ENCODE measurements at regions not wholly inside any gene's neighbourhood (a gene's known extent, or its start where the extent isn't known, plus 50 kb on each side); places are given as distances from the start of the nearest gene placed in this dataset.

DNA sequence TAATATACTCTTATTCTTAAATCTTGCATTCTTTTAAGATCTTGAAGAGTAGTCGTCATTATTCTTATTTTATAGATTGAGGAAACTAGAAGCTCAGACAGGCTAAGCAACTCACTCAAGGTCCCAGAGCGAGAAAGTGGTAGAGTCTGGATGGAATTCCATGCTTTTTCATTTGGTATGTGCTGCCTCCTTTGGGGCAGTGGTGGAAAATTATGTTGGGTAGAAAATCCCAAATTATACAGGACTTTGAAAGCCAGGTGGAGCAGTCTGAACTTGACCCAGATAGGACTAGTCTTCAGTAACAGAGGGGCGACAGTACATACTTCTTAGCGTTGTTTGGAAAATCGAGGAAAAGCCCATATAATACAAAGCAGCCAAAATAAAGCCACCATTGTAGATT, 205.6 kb downstream of the ATG4C start:
- peak; percentile 56 for DNase-seq

- peak; percentile 88 for DNase-seq
Observed at GRCh38 chr1:62991152-62991551, 207.2 kb downstream of the ATG4C start.

DNA sequence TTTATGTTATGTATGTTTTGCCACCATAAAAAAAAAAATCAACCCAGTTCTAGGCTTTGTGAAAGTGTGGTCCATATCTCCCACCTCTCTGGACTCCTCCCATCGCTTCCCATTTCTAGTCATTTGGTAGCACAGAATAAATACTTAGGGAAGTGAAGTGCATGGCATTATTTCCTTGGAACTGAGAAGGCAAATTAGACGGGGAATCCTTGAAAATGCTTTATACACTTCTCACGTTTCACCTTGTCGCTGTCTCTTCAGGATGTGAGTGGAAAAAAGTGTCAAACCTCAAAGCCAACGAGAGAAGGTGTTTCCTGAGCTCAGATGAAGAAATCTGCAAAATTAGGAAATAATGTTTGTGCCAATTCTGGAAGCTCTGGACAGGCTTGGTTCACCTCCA, 209.9 kb downstream of the ATG4C start:
- DNase-seq = no peak

- no peak for DNase-seq
Observed at GRCh38 chr1:62995173-62995572, 211.2 kb downstream of the ATG4C start.

DNA sequence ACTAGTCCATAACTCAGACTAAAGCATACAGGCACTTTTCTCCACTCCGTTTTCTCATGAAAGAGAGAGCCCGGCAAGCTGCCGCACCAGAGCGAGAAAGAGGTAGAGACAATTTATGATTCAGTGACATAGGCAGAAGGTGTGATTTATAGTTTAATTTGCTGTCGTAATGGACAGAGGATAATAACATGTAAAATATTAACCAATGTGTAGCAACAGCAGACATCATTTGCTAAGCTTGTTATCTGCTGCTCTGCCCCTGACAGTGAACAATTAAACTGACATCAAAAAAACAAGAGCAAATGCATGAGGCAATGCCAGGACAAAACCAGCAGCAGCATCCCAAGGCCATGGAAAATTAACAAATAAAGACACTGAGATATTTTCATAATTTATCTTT, 214.0 kb downstream of the ATG4C start:
- DNase-seq = no peak

DNA sequence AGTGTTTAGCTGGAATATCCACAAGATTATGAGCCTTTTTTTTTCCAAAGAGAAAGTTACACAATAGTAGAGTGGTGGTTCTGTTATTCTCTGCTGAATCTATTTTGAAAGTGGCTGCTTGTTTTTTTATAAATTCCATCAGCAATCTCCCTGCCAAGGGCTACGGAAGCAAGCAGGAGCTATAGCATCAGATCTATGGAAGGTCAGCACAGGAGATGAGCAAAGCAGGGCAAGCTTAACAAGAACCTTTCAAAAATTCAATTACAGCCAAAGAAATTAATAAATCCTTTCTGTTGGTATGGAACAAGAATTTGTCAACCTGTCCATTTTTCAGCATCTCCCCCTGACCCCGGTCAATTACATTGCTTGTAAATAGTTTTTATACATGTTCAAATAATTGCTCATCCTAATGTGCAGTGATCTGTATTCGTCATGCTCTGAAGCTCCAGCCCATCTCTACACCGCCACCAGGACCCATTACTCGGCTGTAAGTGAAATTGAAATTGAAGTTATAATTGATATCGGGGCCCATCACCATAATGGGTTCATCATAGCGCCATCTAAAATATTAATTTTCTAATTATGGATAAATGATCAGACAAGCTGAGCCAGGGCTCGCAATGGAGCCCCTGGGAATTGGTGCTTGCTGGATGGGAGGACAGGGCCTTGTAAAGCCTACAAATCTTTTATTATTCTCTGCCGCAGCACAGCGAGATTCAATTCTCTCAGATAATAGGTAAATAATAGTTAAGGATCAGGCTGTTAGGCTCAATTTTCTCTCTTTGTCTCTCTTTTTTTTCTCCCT, 215.1 kb downstream of the ATG4C start:
- DNase-seq = no peak

- no peak for DNase-seq
Observed at GRCh38 chr1:63000508-63000907, 216.6 kb downstream of the ATG4C start.

- peak; percentile 50 for DNase-seq
Observed at GRCh38 chr1:63004868-63005267, 220.9 kb downstream of the ATG4C start.

- DNase-seq = no peak
Observed at GRCh38 chr1:63005812-63006211, 221.9 kb downstream of the ATG4C start.

DNA sequence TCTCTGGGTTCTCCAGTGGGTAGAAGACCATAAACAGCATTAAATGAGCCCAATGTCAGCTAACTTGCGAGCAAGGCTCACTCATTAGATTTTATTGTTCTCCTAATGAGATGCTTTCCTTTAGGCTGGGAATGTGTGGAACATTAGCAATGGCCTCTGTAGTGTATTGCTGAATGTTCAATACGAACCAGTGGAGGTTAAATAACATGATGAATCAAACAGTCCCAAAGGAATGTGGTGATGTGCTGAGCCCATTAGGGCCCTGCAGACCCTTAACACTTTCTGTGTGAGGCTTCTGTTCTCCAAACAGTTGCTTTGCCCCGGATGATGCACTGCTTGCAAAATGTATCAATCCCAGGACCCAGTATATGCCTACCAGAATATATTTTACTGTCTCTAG, 225.5 kb downstream of the ATG4C start:
- no peak for DNase-seq

DNA sequence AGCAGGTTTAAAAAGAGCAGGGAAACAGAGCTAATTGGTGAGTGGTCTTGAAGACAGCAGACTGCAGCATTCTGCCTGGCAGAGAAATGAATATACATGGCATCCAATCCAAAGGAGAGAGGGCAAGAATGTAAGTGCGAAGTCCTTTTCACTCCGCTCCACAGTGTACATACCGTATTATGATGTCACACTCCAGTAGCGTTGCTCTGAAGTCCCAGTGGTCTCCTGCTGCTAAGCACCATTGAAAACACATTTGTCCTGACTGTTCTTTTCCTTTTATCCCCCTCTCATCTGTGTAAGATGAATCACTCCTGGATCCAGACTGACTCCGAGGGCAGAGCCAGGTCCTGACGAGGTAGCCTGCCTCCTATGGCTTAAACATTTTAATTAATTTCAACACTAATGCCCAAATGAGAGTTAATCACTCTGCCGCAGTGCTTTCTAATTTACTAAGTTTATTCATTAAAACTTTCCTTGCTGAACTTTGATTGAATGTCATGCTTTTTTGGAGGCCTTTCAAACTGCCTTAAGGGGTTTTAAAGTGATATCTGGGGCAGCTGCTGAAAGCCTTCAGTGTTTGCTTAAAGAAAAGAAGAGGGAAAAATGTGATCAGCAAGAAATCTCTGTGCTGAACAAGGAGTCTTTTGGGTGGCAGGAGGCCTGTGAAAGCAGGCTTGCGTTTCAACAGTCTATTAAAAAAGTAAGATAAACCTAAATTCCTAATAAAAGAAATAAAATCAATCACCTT, 227.2 kb downstream of the ATG4C start:
- DNase-seq = no peak

- no peak for DNase-seq
Observed at GRCh38 chr1:63012339-63012738, 228.4 kb downstream of the ATG4C start.

GRCh38 chr1:63014267-63014666, 230.3 kb downstream of the ATG4C start:
- no peak for DNase-seq

DNA sequence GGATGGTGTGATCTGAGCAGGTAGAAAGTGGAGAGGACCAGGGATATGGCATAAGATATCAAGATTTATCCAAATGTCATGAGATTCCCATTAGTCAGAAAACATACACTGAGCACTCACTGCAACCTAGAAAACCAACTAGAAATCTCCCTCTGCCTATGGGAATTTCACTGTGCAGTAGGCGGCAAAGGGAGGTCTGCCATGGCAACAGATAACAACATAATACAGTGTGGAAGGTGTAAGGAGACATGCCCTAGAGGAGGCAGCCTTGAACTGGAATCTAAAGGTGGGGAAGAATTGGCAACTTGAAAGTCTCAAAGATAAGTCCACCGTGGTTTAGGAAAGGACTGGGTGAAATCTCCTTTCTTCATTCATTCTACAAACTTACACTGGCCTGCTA, 238.4 kb downstream of the ATG4C start:
- no peak for DNase-seq

DNA sequence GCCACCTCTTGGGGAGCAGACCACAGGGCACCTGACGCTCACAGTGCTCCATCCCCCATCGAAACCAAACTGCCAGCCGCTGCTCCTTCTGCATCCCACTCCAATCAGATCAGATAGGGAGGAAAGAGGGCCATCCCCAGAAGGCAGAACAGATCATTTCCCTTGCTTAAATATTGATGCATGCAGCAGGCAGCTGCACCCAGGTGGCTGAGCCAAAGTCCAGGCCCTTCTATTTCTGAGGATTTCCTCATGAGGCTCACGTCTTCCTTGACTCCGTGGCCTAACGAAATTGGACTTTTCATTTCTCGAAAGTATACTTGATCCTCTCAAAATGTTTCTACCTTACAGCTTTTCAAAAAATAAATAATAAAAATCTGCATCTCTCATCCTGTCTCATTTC, 239.2 kb downstream of the ATG4C start:
- DNase-seq = peak; percentile 46

DNA sequence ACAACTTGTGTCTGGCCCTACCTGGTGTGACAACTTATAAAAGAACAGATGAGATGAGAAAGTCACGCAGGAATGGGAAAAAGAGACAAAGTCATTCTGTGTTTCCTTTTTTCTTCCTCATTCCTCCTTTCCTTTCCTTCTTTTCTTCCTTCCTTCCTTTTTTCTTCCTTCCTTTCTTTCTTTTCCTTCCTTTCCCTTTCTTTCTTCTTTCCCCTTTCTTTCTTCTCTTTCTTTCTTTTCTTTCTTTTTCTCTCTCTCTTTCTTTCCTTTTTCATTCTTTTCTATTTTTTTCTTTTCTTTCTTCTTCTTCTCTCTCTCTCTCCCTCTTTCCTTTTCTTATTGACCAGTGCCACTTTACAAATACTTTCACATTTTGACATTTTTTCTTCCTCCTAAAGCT, 239.7 kb downstream of the ATG4C start:
- no peak for DNase-seq

DNA sequence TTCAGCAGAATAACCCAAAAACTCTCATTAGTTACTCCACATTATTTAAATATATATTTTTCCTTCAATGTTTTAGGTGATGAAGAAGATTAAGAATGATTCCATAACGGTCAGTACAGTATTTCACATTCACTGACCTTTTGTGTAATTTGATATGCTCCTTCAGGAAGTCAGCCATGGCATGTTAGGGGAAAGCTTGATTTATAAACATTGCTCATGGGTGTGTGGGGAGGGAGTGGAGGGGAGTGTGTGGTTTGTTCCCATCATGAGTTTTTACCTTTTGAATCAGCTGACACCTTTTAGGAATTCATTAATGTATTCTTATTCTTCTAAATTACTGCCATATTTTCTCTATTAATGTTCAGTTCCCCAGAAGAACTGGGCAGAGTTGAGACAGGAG, 240.2 kb downstream of the ATG4C start:
- DNase-seq = peak; percentile 70

- no peak for DNase-seq
Observed at GRCh38 chr1:63027176-63027575, 243.2 kb downstream of the ATG4C start.

DNA sequence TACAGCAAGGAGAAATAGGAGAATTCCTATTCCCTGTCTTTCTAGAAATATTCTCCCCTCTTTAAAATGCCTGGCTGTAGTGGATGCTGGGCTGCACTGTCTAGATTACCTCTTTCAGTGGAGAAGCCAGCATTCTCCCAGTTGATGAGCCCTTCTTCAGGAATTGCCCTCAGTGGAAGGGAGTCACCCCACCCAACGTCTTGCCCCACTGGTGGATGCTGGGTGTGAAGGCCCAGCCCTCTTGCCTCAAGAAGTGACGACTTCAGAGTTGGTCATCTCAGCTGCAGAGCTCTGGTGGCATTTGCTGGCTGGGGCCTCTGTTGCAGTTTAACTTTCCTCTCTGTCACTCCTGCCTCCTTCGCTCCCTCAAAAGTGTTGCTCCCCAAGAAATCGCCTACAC, 248.2 kb downstream of the ATG4C start:
- DNase-seq = no peak

- no peak for DNase-seq
Observed at GRCh38 chr1:63033211-63033610, 249.3 kb downstream of the ATG4C start.

- no peak for DNase-seq
Observed at GRCh38 chr1:63034256-63034655, 250.3 kb downstream of the ATG4C start.

GRCh38 chr1:63038586-63038985, 254.7 kb downstream of the ATG4C start:
- no peak for DNase-seq

- DNase-seq = no peak
Observed at GRCh38 chr1:63041660-63042059, 257.7 kb downstream of the ATG4C start.

DNA sequence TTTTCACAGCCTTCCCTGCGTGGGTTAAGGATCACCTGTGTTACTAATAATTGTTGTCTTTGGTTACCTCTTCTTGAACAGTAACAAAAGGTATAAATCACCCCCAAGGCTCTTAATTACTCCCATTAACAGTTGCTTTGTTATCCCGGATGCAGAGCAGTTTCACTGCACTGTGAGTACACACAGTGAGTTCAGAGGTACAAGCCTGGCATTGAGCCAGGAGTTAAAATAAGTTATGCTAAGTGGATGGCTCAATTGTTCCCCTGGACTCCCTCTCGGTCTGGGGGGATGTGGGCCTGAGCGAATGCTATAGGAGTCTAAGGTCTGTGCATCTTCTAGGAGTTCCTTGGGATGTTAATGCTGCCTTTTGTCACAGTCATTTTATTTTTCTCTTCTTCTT, 258.3 kb downstream of the ATG4C start:
- no peak for DNase-seq

GRCh38 chr1:63046539-63046938, 262.6 kb downstream of the ATG4C start:
- no peak for DNase-seq
